ENCODE measurements at regions not wholly inside any gene's neighbourhood (a gene's known extent, or its start where the extent isn't known, plus 50 kb on each side); places are given as distances from the start of the nearest gene placed in this dataset.
A peak's percentile ranks its signal among the peaks of the same experiment; 100 is the strongest.

- DNase-seq (ENCODE audit: low spot score), result peak; percentile 64
- H3K4me1 ChIP-seq (ENCODE audit: control insufficient read depth in 4 of 4, insufficient read depth in 4 of 4, low read length in 3 of 4), result peaks cover 0 to 43% (median 21%) of the 10 kb centered on the region in 4 donors
- 1% methylated on average over 96 of the region's 96 CpGs for WGBS
Observed at GRCh38 chr14:71320734-71321573, 413.7 kb downstream of the PCNX1 start.

GRCh38 chr14:71321574-71322315, 414.5 kb downstream of the PCNX1 start:
- Histone ChIP-seq H3K27me3 (ENCODE audit: control insufficient read depth in 4 of 4, insufficient read depth in 4 of 4, low read length in 3 of 4) (no peaks in the 10 kb centered on the region), H3K9ac (ENCODE audit: low read depth in 1 of 2, low read length in 2 of 2) (peak overlapping the region; percentile 50 to 86), H3K36me3 (ENCODE audit: control insufficient read depth in 4 of 4, insufficient read depth in 3 of 4, low read depth in 1 of 4, low read length in 3 of 4) (no peaks in the 10 kb centered on the region), H3K4me1 (ENCODE audit: control insufficient read depth in 4 of 4, insufficient read depth in 4 of 4, low read length in 3 of 4) (peaks cover 0 to 43% (median 22%) of the 10 kb centered on the region in 4 donors), H3K27ac (ENCODE audit: low read depth in 1 of 2, low read length in 2 of 2) (peak overlapping the region; percentile 98), H3K4me3 (ENCODE audit: low read depth in 1 of 3, low read length in 3 of 3) (peak overlapping the region; percentile 81 to 98 (median 95)), H3K9me3 (ENCODE audit: control insufficient read depth in 4 of 4, low read length in 3 of 4) (no peaks in the 10 kb centered on the region)
- DNase-seq (ENCODE audit: low spot score), result no peak
- 2% methylated on average over 25 of the region's 25 CpGs for WGBS
- no peak for TF ChIP-seq ATF3 (IDR thresholded peaks at IDR 0.05)
- TF ChIP-seq MAX (IDR thresholded peaks at IDR 0.05), result no peak
- no peak for TF ChIP-seq HNF4G (IDR thresholded peaks at IDR 0.05)
- TF ChIP-seq FOXA2 (IDR thresholded peaks at IDR 0.05), result no peak
- peak in 1 of 2 donors; percentile 12 for TF ChIP-seq HNF4A (conservative IDR thresholded peaks at IDR 0.05)
- TF ChIP-seq EGR1 (IDR thresholded peaks at IDR 0.05; ENCODE audit: low read depth in 2 of 2), result no peak
- TF ChIP-seq JUND (IDR thresholded peaks at IDR 0.05), result no peak
- TF ChIP-seq, protein P1, sequence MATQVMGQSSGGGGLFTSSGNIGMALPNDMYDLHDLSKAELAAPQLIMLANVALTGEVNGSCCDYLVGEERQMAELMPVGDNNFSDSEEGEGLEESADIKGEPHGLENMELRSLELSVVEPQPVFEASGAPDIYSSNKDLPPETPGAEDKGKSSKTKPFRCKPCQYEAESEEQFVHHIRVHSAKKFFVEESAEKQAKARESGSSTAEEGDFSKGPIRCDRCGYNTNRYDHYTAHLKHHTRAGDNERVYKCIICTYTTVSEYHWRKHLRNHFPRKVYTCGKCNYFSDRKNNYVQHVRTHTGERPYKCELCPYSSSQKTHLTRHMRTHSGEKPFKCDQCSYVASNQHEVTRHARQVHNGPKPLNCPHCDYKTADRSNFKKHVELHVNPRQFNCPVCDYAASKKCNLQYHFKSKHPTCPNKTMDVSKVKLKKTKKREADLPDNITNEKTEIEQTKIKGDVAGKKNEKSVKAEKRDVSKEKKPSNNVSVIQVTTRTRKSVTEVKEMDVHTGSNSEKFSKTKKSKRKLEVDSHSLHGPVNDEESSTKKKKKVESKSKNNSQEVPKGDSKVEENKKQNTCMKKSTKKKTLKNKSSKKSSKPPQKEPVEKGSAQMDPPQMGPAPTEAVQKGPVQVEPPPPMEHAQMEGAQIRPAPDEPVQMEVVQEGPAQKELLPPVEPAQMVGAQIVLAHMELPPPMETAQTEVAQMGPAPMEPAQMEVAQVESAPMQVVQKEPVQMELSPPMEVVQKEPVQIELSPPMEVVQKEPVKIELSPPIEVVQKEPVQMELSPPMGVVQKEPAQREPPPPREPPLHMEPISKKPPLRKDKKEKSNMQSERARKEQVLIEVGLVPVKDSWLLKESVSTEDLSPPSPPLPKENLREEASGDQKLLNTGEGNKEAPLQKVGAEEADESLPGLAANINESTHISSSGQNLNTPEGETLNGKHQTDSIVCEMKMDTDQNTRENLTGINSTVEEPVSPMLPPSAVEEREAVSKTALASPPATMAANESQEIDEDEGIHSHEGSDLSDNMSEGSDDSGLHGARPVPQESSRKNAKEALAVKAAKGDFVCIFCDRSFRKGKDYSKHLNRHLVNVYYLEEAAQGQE (IDR thresholded peaks at IDR 0.05), result no peak
- no peak for TF ChIP-seq CTCF (IDR thresholded peaks at IDR 0.05; ENCODE audit: low read depth, low read length, missing input control)
- no peak for TF ChIP-seq FOXA1 (IDR thresholded peaks at IDR 0.05)
- TF ChIP-seq RXRA (IDR thresholded peaks at IDR 0.05), result no peak
- no peak for TF ChIP-seq SP1 (IDR thresholded peaks at IDR 0.05)
- no peak for TF ChIP-seq YY1 (IDR thresholded peaks at IDR 0.05)
- TF ChIP-seq TAF1 (conservative IDR thresholded peaks at IDR 0.05), result no peak
- TF ChIP-seq RAD21 (IDR thresholded peaks at IDR 0.05), result peak; percentile 22 to 28
- TF ChIP-seq NR2F2 (IDR thresholded peaks at IDR 0.05), result no peak
- TF ChIP-seq, protein P2, sequence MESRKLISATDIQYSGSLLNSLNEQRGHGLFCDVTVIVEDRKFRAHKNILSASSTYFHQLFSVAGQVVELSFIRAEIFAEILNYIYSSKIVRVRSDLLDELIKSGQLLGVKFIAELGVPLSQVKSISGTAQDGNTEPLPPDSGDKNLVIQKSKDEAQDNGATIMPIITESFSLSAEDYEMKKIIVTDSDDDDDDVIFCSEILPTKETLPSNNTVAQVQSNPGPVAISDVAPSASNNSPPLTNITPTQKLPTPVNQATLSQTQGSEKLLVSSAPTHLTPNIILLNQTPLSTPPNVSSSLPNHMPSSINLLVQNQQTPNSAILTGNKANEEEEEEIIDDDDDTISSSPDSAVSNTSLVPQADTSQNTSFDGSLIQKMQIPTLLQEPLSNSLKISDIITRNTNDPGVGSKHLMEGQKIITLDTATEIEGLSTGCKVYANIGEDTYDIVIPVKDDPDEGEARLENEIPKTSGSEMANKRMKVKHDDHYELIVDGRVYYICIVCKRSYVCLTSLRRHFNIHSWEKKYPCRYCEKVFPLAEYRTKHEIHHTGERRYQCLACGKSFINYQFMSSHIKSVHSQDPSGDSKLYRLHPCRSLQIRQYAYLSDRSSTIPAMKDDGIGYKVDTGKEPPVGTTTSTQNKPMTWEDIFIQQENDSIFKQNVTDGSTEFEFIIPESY (IDR thresholded peaks at IDR 0.05), result peak; percentile 64

More at GRCh38 chr14:71320734-71321573, 413.7 kb downstream of the PCNX1 start:
- peak overlapping the region; percentile 50 to 86 for H3K9ac ChIP-seq (ENCODE audit: low read depth in 1 of 2, low read length in 2 of 2)
- H3K27ac ChIP-seq (ENCODE audit: low read depth in 1 of 2, low read length in 2 of 2), result peak overlapping the region; percentile 98
- H3K36me3 ChIP-seq (ENCODE audit: control insufficient read depth in 4 of 4, insufficient read depth in 3 of 4, low read depth in 1 of 4, low read length in 3 of 4), result no peaks in the 10 kb centered on the region
- H3K27me3 ChIP-seq (ENCODE audit: control insufficient read depth in 4 of 4, insufficient read depth in 4 of 4, low read length in 3 of 4), result no peaks in the 10 kb centered on the region
- H3K9me3 ChIP-seq (ENCODE audit: control insufficient read depth in 4 of 4, low read length in 3 of 4), result no peaks in the 10 kb centered on the region
- peak overlapping the region; percentile 81 to 98 (median 95) for H3K4me3 ChIP-seq (ENCODE audit: low read depth in 1 of 3, low read length in 3 of 3)
- TF ChIP-seq TAF1 (conservative IDR thresholded peaks at IDR 0.05) (no peak), CTCF (IDR thresholded peaks at IDR 0.05; ENCODE audit: low read depth, low read length, missing input control) (no peak)
